AG10803 (cell line): ENCODE measurements at regions not wholly inside any gene's neighbourhood (a gene's known extent, or its start where the extent isn't known, plus 50 kb on each side); places are given as distances from the start of the nearest gene placed in this dataset.

Experiments
- DNase-seq: peaks from one replicate; pipeline ENCODE4 v3.0.0; 2010; ENCODE audit warnings: low read depth
- H3K4me3 ChIP-seq: 2 replicates; pipeline ENCODE4 v1.5.1; 2011; ENCODE audit warnings: mild to moderate bottlenecking, low read length, control low read depth
- TF ChIP-seq, protein P1 (sequence below): conservative IDR thresholded peaks from 2 replicates; pipeline ENCODE4 v1.5.1; 2011; ENCODE audit warnings: mild to moderate bottlenecking, low read length, control low read depth, inconsistent platforms

GRCh38 chr17:73815474-73815873, 171.2 kb upstream of the SDK2 start:
- no peak for DNase-seq
- H3K4me3 ChIP-seq, result no peak overlapping the region
- TF ChIP-seq, protein P1, sequence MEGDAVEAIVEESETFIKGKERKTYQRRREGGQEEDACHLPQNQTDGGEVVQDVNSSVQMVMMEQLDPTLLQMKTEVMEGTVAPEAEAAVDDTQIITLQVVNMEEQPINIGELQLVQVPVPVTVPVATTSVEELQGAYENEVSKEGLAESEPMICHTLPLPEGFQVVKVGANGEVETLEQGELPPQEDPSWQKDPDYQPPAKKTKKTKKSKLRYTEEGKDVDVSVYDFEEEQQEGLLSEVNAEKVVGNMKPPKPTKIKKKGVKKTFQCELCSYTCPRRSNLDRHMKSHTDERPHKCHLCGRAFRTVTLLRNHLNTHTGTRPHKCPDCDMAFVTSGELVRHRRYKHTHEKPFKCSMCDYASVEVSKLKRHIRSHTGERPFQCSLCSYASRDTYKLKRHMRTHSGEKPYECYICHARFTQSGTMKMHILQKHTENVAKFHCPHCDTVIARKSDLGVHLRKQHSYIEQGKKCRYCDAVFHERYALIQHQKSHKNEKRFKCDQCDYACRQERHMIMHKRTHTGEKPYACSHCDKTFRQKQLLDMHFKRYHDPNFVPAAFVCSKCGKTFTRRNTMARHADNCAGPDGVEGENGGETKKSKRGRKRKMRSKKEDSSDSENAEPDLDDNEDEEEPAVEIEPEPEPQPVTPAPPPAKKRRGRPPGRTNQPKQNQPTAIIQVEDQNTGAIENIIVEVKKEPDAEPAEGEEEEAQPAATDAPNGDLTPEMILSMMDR, result no peak

GRCh38 chr17:73819440-73820395, 175.5 kb upstream of the SDK2 start:
- H3K4me3 ChIP-seq, result no peak overlapping the region
- DNase-seq, result no peak
- TF ChIP-seq, protein P1, result no peak

DNA sequence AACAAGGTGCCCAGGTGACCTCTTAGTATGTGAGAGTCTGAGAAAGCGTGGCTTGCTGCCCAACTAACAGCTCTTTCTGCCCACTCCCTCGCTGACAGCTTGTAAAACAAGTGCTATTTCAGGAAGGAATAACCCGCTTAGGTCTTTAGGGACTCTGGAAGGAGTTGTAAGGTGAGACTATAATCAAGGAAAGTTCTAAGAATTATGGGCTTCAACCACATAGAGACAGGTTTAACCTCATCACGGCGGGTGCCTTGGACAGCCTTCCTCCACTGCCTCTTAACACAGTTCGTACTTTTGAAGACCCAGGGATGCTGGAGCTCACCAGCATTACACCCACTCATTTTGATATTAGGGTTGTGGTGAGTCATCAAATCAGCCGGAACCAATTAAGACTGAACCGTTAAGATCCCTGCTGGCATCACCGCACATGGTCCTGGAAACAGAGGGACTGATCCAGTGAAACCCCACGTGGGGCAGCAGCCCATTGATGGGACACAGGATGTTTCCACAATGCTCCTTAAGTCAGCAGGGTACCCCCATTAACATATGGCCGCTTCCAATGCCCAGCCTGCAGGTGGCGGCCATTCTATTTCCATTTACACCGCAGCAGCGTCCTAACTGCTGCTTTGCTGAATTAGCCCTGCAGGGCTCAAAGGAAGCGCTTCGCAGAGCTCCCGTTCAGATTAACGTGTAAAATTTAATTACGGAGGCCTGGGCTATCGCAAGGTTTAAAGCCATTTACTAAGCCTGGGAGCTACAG, 176.6 kb upstream of the SDK2 start:
- H3K4me3 ChIP-seq, result no peak overlapping the region
- TF ChIP-seq, protein P1, result peak; percentile 12; the same call in 1 of the 2 replicates
- DNase-seq, result peak; percentile 34

DNA sequence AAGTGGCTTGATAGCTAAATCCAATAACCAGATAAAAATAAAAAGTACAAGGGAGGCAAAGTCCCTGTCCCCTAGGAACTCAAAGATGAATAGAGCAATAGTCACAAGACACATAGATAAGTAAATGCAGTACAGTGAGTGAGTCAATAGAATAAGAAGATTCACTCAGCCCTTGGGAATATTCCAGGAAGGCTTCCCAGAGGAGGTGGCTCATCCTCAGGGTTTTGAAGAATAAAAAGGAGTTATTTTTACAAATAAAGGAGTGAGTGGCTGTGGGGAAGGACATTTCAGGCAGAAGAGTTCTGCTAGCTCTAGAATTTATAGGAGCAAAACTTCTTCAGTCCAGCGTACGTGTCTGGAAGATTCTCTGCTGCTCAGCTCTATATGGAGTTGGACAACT, 177.4 kb upstream of the SDK2 start:
- no peak overlapping the region for H3K4me3 ChIP-seq
- TF ChIP-seq, protein P1, result no peak
- DNase-seq, result no peak

DNA sequence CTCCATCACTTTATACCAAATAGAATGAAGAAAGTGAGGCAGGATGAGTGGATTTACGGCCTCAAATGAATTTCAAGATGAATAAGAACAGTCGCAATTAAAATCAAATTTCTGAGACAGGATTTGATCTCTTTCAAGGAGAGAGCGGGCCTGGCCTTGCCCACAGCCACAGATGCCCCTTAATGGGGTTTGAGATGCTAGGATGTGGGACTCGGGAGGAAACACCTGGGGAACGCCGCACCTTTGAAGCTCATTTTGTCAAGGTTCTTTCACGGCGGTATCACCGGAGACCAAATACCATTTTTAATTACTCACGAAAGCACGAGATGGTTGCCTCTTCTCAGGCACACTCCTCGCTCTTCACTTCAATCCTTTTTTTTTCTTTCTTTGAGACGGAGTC, 178.1 kb upstream of the SDK2 start:
- no peak for DNase-seq
- TF ChIP-seq, protein P1, result no peak
- no peak overlapping the region for H3K4me3 ChIP-seq

- TF ChIP-seq, protein P1, result no peak
- no peak overlapping the region for H3K4me3 ChIP-seq
- DNase-seq, result no peak
These were observed 179.4 kb upstream of the SDK2 start for GRCh38 chr17:73823684-73824083.
